Trophoblast cell (in vitro differentiated cells and primary cell): ENCODE measurements at regions not wholly inside any gene's neighbourhood (a gene's known extent, or its start where the extent isn't known, plus 50 kb on each side); places are given as distances from the start of the nearest gene placed in this dataset.

ENCODE experiments used
- DNase-seq, 2 donors: peaks; one replicate each; pipeline ENCODE4 v3.0.0-alpha.2; 2016
- H2AFZ ChIP-seq: 2 replicates; pipeline ENCODE4 v1.6.1; 2013; ENCODE audit warnings: low read length, moderate library complexity, mild to moderate bottlenecking; ENCODE audit not compliant: insufficient read depth, poor library complexity
- H2AK5ac ChIP-seq: 2 replicates; pipeline ENCODE4 v1.6.1; 2013; ENCODE audit warnings: mild to moderate bottlenecking, low read length
- H2BK120ac ChIP-seq: 2 replicates; pipeline ENCODE4 v1.6.1; 2013; ENCODE audit warnings: low read length, mild to moderate bottlenecking, moderate library complexity; ENCODE audit not compliant: insufficient read depth, poor library complexity
- H2BK12ac ChIP-seq: 2 replicates; pipeline ENCODE4 v1.6.1; 2013; ENCODE audit warnings: mild to moderate bottlenecking, low read length, moderate library complexity
- H2BK5ac ChIP-seq: 2 replicates; pipeline ENCODE4 v1.6.1; 2013; ENCODE audit warnings: low read length, low read depth, moderate library complexity, mild to moderate bottlenecking; ENCODE audit not compliant: poor library complexity
- H3K14ac ChIP-seq: 2 replicates; pipeline ENCODE4 v1.6.1; 2013; ENCODE audit warnings: mild to moderate bottlenecking, low read length
- H3K18ac ChIP-seq: 2 replicates; pipeline ENCODE4 v1.6.1; 2013; ENCODE audit warnings: mild to moderate bottlenecking, low read length
- H3K23ac ChIP-seq: 2 replicates; pipeline ENCODE4 v1.6.1; 2013; ENCODE audit warnings: low read length
- H3K27ac ChIP-seq: 2 replicates; pipeline ENCODE4 v1.5.1; 2013; ENCODE audit warnings: low read depth, mild to moderate bottlenecking, inconsistent platforms, low read length, moderate library complexity
- H3K27me3 ChIP-seq: 2 replicates; pipeline ENCODE4 v1.6.1; 2013; ENCODE audit warnings: inconsistent platforms, mild to moderate bottlenecking, low read length, moderate library complexity; ENCODE audit not compliant: insufficient read depth
- H3K36me3 ChIP-seq, 2 experiments: 1 replicate in 1 of 2; 2 replicates in 1 of 2; pipeline ENCODE4 v1.6.1; 2013; ENCODE audit warnings: low read length in 2 of 2, mild to moderate bottlenecking in 2 of 2, moderate library complexity in 1 of 2; ENCODE audit not compliant: insufficient read depth in 2 of 2, control insufficient read depth in 1 of 2
- H3K4ac ChIP-seq: 2 replicates; pipeline ENCODE4 v1.6.1; 2013; ENCODE audit warnings: low read depth, mild to moderate bottlenecking, low read length, moderate library complexity
- H3K4me1 ChIP-seq, 2 experiments: 1 replicate in 1 of 2; 2 replicates in 1 of 2; pipeline ENCODE4 v1.6.1; 2013; ENCODE audit warnings: low read length in 2 of 2, mild to moderate bottlenecking in 2 of 2, moderate library complexity in 1 of 2; ENCODE audit not compliant: insufficient read depth in 2 of 2, control insufficient read depth in 1 of 2
- H3K4me2 ChIP-seq: 2 replicates; pipeline ENCODE4 v1.6.1; 2013; ENCODE audit warnings: inconsistent platforms, mild to moderate bottlenecking, low read length, moderate library complexity
- H3K4me3 ChIP-seq: 2 replicates; pipeline ENCODE4 v1.5.1; 2013; ENCODE audit warnings: mild to moderate bottlenecking, low read depth, low read length, inconsistent platforms
- H3K79me1 ChIP-seq: one replicate; pipeline ENCODE4 v1.6.1; 2013; ENCODE audit warnings: low read length
- H3K79me2 ChIP-seq: 2 replicates; pipeline ENCODE4 v1.6.1; 2013; ENCODE audit warnings: low read length, mild to moderate bottlenecking; ENCODE audit not compliant: control insufficient read depth, insufficient read depth, poor library complexity
- H3K9ac ChIP-seq: 2 replicates; pipeline ENCODE4 v1.6.1; 2013; ENCODE audit warnings: mild to moderate bottlenecking, low read length
- H3K9me3 ChIP-seq: 2 replicates; pipeline ENCODE4 v1.6.1; 2013; ENCODE audit warnings: low read depth, mild to moderate bottlenecking, control low read depth, inconsistent platforms, low read length; ENCODE audit not compliant: insufficient read depth
- H4K12ac ChIP-seq: 2 replicates; pipeline ENCODE4 v1.6.1; 2013; ENCODE audit warnings: low read depth, mild to moderate bottlenecking, low read length, moderate library complexity
- H4K8ac ChIP-seq: 2 replicates; pipeline ENCODE4 v1.6.1; 2013; ENCODE audit warnings: low read depth, mild to moderate bottlenecking, low read length, moderate library complexity
- H4K91ac ChIP-seq: one replicate; pipeline ENCODE4 v1.6.1; 2013; ENCODE audit warnings: low read depth, mild to moderate bottlenecking, low read length, moderate library complexity
- WGBS: extraction: QIAGEN DNeasy Blood & Tissue Kit; methylation state at CpG from one replicate; pipeline ENCODE4 v1.1.7; 2013; ENCODE audit warnings: missing lambda C conversion rate; ENCODE audit not compliant: insufficient read length, insufficient coverage; ENCODE audit errors: extremely low coverage; 5-methylcytosine and 5-hydroxymethylcytosine counted together

DNA sequence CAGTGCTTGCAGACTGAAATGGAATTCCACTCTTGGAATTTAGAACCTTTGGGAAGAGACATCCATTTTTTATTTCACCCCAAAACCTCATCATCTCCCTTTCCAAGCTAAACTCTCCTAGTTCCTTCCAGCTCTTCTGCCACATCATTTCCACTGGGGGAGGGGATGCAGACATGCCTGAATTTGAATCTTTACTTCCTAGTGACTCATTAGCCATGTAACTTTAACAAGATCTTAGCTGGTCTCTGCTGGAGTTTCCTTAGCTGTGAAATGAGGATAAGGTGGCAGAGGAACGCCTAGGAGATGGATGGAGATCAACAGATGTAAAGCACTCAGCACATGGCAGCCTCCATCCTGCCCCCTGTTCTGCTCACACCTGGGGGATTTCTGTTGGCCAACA, 266.8 kb downstream of the EN1 start:
- H2AK5ac ChIP-seq = no peak overlapping the region
- no peak overlapping the region for H3K9ac ChIP-seq
- peaks cover 2% of the 10 kb centered on the region for H3K79me1 ChIP-seq
- no peak overlapping the region for H2BK5ac ChIP-seq
- no peak overlapping the region for H3K14ac ChIP-seq
- no peaks in the 10 kb centered on the region for H3K4me1 ChIP-seq
- H4K91ac ChIP-seq = no peak overlapping the region
- H2BK12ac ChIP-seq = no peak overlapping the region
- H4K12ac ChIP-seq = no peak overlapping the region
- H3K4me2 ChIP-seq = no peak overlapping the region
- no peak overlapping the region for H3K18ac ChIP-seq
- H3K4ac ChIP-seq = no peak overlapping the region
- no peak overlapping the region for H2BK120ac ChIP-seq
- H3K27me3 ChIP-seq = no peaks in the 10 kb centered on the region
- no CpG with 5 or more reads among the region's 1 CpG for WGBS
- DNase-seq = no peak
- no peak overlapping the region for H3K27ac ChIP-seq
- no peak overlapping the region for H3K23ac ChIP-seq
- no peaks in the 10 kb centered on the region for H3K36me3 ChIP-seq
- no peak overlapping the region for H4K8ac ChIP-seq
- H3K9me3 ChIP-seq = no peaks in the 10 kb centered on the region
- H3K4me3 ChIP-seq = no peak overlapping the region
- no peak overlapping the region for H2AFZ ChIP-seq
- H3K79me2 ChIP-seq = no peaks in the 10 kb centered on the region

DNA sequence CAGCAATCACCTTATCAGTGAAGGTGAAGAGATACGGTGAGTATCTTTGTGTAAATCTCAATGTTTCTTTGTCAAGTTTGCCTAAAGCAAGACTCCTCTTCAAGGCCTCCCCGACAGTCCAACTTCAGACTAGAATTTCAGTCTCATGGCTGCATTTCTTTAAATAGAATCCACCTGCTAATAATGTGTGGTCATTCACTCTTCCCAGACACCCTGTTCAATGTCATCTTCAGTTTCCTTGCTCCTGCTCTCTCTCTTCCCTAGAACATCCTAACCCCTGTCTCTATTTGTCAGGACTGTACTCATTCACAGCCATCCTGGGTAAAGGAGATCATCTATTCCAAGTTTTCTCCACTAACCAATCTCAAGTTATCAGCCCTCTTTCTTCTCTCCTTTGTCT, 267.3 kb downstream of the EN1 start:
- no peak overlapping the region for H2BK12ac ChIP-seq
- no peak overlapping the region for H2BK5ac ChIP-seq
- no CpG with 5 or more reads among the region's 2 CpGs for WGBS

GRCh38 chr2:118577202-118577601, 270.2 kb downstream of the EN1 start:
- Histone ChIP-seq H2BK12ac (no peak overlapping the region), H3K79me1 (peaks cover 2% of the 10 kb centered on the region), H3K14ac (no peak overlapping the region), H3K4me3 (no peak overlapping the region), H3K4me1 (peaks cover 0 to 2% of the 10 kb centered on the region in 2 experiments), H3K36me3 (no peaks in the 10 kb centered on the region), H3K9ac (no peak overlapping the region), H3K9me3 (no peaks in the 10 kb centered on the region), H4K91ac (no peak overlapping the region), H3K27ac (no peak overlapping the region), H4K12ac (no peak overlapping the region), H2AFZ (no peak overlapping the region), H3K4ac (no peak overlapping the region), H3K18ac (no peak overlapping the region), H2BK120ac (no peak overlapping the region), H2AK5ac (no peak overlapping the region), H3K4me2 (no peak overlapping the region), H3K79me2 (no peaks in the 10 kb centered on the region), H3K23ac (no peak overlapping the region), H3K27me3 (no peaks in the 10 kb centered on the region), H4K8ac (no peak overlapping the region), H2BK5ac (no peak overlapping the region)
- no CpG with 5 or more reads among the region's 2 CpGs for WGBS
- DNase-seq = no peak

More for the DNA sequence above, 267.3 kb downstream of the EN1 start:
- Histone ChIP-seq H3K27ac (no peak overlapping the region), H4K12ac (no peak overlapping the region), H3K79me2 (no peaks in the 10 kb centered on the region), H2AFZ (no peak overlapping the region), H3K27me3 (no peaks in the 10 kb centered on the region), H3K4me2 (no peak overlapping the region), H4K91ac (no peak overlapping the region), H3K79me1 (peaks cover 2% of the 10 kb centered on the region), H3K4me1 (no peaks in the 10 kb centered on the region), H2BK120ac (no peak overlapping the region), H4K8ac (no peak overlapping the region), H3K23ac (no peak overlapping the region), H3K18ac (no peak overlapping the region), H3K4me3 (no peak overlapping the region), H3K9me3 (no peaks in the 10 kb centered on the region), H2AK5ac (no peak overlapping the region), H3K14ac (no peak overlapping the region), H3K4ac (no peak overlapping the region), H3K36me3 (no peaks in the 10 kb centered on the region), H3K9ac (no peak overlapping the region)
- DNase-seq = no peak

DNA sequence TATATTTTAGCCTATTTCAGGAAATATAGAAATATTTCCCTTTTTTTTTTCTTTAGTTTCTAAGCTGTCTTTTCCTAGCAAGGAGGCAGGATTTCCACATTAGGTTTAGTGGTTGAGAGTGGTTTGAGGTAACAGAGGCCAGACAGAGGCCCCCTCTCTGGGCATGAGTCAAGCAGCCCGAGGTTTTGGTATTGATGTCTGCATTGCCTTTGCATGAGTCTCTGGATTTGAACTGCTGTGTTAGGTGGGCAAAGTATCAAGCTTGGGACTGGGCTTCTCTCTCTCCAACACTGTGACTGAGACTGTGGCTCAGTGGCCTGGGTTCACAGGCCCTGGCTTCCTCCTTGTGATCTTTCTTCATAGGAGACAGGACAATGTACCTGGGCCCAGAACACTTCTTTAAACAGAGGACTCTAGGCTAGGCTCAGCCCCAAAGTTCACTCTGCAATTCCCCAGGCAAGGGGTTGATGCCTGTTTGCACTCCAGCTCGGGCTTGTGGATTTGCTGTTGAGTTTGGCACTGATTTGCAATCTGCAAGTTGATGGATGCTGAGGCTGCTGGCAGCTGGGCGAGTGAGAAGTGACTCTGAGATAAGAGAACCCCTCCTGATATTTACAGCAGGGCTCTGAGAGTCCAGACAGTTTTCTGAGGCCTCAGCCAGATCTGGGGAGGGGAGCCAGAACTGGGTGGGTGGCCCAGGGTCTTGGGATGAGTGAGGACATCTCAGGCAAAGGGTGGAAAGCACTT, 271.2 kb downstream of the EN1 start:
- Histone ChIP-seq H3K4me2 (no peak overlapping the region), H4K91ac (peak overlapping the region; percentile 0), H3K14ac (no peak overlapping the region), H3K27me3 (no peaks in the 10 kb centered on the region), H3K4me1 (peaks cover 5 to 6% of the 10 kb centered on the region in 2 experiments), H3K4me3 (no peak overlapping the region), H2BK12ac (peak overlapping the region; percentile 52), H3K27ac (no peak overlapping the region), H4K8ac (no peak overlapping the region), H3K79me2 (no peaks in the 10 kb centered on the region), H4K12ac (no peak overlapping the region), H2BK120ac (no peak overlapping the region), H3K23ac (no peak overlapping the region), H3K4ac (no peak overlapping the region), H3K9me3 (no peaks in the 10 kb centered on the region), H3K9ac (no peak overlapping the region), H3K18ac (no peak overlapping the region), H2AK5ac (no peak overlapping the region), H2BK5ac (no peak overlapping the region), H3K36me3 (no peaks in the 10 kb centered on the region), H3K79me1 (peaks cover 4% of the 10 kb centered on the region), H2AFZ (no peak overlapping the region)
- no peak for DNase-seq
- no CpG with 5 or more reads among the region's 3 CpGs for WGBS
